ENCODE measurements at regions not wholly inside any gene's neighbourhood (a gene's known extent, or its start where the extent isn't known, plus 50 kb on each side); places are given as distances from the start of the nearest gene placed in this dataset.
"Not testable (repeated sequence)": the region's sequence is repeated elsewhere in the genome, so short reads cannot be mapped to it uniquely, and the experiment has no call there.

GRCh38 chr6:51159260-51159659 is 340.6 kb downstream of the TFAP2B start:
- DNase-seq: not testable (repeated sequence)

- no peak for DNase-seq
Observed at GRCh38 chr6:51161752-51162151, 343.1 kb downstream of the TFAP2B start.

- no peak for DNase-seq
Observed at GRCh38 chr6:51163843-51164529, 345.3 kb downstream of the TFAP2B start.

- DNase-seq: no peak
Observed at GRCh38 chr6:51166914-51167313, 348.2 kb downstream of the TFAP2B start.

- no peak for DNase-seq
Observed at GRCh38 chr6:51167468-51167867, 348.8 kb downstream of the TFAP2B start.

- DNase-seq: no peak
Observed at GRCh38 chr6:51182827-51183226, 364.2 kb downstream of the TFAP2B start.

- DNase-seq: no peak
Observed at GRCh38 chr6:51184046-51184445, 365.4 kb downstream of the TFAP2B start.

- not testable (repeated sequence) for DNase-seq
Observed at GRCh38 chr6:51193163-51193562, 374.5 kb downstream of the TFAP2B start.

- DNase-seq: no peak
Observed at GRCh38 chr6:51199105-51199552, 380.5 kb downstream of the TFAP2B start.

GRCh38 chr6:51199733-51200260 is 381.1 kb downstream of the TFAP2B start:
- DNase-seq: no peak

GRCh38 chr6:51200676-51201075 is 382.0 kb downstream of the TFAP2B start:
- no peak for DNase-seq

- not testable (repeated sequence) for DNase-seq
Observed at GRCh38 chr6:51202653-51203052, 384.0 kb downstream of the TFAP2B start.

GRCh38 chr6:51203504-51203903 is 384.8 kb downstream of the TFAP2B start:
- DNase-seq: no peak

- DNase-seq: not testable (repeated sequence)
Observed at GRCh38 chr6:51206686-51207085, 388.0 kb downstream of the TFAP2B start.

- no peak for DNase-seq
Observed at GRCh38 chr6:51209651-51210050, 391.0 kb downstream of the TFAP2B start.

GRCh38 chr6:51213811-51214210 is 395.1 kb downstream of the TFAP2B start:
- peak in 1 of 2 experiments; percentile 15 for DNase-seq

- DNase-seq: no peak
Observed at GRCh38 chr6:51214442-51214841, 395.8 kb downstream of the TFAP2B start.

- DNase-seq: no peak
Observed at GRCh38 chr6:51218181-51218580, 399.5 kb downstream of the TFAP2B start.

GRCh38 chr6:51224580-51225240 is 406.0 kb downstream of the TFAP2B start:
- not testable (repeated sequence) for DNase-seq

GRCh38 chr6:51241376-51241775 is 422.7 kb downstream of the TFAP2B start:
- no peak for DNase-seq

- no peak for DNase-seq
Observed at GRCh38 chr6:51249798-51250197, 431.1 kb downstream of the TFAP2B start.

- DNase-seq: no peak
Observed at GRCh38 chr6:51250317-51250716, 431.6 kb downstream of the TFAP2B start.

- no peak for DNase-seq
Observed at GRCh38 chr6:51257938-51258337, 439.3 kb downstream of the TFAP2B start.

- no peak for DNase-seq
Observed at GRCh38 chr6:51260003-51260402, 441.3 kb downstream of the TFAP2B start.

Measured in NCI-H524 (cell line).